Cerebellar cortex (tissue), 1 donor: ENCODE measurements at regions not wholly inside any gene's neighbourhood (a gene's known extent, or its start where the extent isn't known, plus 50 kb on each side); places are given as distances from the start of the nearest gene placed in this dataset.
"Not testable (repeated sequence)": the region's sequence is repeated elsewhere in the genome, so short reads cannot be mapped to it uniquely, and the experiment has no call there.

Experiments
- DNase-seq: peaks from one replicate; pipeline ENCODE4 v3.0.0-alpha.2; 2015; ENCODE audit warnings: low spot score

DNA sequence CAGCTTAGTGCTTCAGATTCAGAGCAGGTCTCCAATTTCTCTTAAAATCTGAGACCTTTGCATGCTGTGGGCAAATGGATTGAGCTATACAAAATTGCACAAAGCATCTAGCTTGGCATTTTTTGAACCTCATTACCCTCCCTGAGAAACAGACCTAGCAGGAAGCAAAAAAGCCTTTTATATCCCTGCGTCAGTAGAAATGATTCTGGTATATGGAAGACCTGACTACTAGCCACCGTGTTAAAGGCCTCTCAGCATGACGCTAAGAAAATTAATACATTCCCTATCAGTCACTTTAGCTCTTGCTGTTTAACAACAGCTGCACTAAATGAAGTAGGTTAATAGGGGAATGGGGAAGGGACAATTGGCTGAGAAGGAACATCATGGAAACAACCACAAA is 110.7 kb upstream of the SMLR1 start:
- no peak for DNase-seq

DNA sequence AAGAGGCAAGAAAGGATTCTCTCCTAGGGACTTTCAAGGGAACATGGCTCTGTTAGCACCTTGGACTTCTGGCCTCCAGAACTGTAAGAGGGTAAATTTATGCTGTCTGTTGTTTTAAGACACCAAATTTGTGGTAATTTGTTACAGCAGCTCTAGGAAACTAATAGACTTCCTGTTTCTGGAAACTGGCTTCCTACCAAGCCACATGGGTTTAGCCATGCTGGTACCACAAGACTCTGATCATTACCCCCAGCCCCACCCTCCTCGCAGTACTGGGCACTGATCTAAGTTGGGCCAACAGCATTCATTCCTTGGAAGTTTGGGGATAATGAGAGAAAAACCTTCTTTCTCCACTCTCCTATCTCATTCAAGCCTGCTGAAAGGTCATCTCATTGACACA is 109.5 kb upstream of the SMLR1 start:
- no peak for DNase-seq

DNA sequence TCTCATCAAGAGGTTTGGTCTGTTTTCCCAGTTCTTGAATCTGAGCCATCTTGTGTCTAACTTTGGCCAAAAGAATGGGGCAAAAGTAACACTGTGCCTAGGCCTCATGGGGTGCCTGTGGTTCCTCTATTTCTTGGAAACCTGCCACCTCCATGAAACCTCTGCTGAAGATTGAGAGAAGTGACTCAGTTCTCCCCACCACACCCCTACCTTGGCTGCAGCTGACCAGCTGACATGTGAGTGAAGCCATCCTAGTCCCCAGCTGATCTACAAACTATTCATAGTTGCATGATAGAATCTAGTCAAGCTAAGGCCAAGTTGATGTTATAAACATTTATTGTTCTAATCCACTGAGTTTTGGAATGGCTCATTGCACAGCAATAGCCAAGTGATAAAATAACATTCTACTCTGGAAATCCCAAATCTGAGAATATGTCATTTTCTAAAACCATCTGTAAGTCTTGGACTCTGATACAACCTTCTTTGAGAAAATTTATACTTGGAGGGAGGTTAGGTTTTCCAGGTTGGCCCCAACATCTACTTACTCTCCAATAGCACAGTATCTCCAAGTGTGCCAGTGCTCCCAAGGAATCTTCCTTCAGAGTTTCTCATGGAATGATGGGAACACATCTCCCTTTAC is 107.0 kb upstream of the SMLR1 start:
- no peak for DNase-seq

DNA sequence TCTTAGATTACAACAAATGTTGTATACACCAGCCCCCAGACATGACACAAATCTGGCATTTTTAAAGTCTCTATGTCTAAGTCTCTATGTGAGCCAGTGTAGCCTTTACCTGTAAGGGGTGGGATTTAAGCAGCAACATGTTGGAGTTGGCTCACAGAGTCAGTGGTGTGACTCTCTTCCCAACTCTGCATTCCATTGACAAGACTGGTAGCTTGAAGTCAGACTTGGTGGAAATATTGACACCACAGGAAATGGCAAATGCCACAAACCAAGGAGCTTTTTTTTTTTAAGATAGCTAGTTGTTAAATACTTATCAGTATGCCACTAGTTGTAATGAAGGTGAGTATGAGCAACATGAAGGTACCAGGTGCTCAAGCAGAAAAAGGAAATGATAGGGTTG is 103.1 kb upstream of the SMLR1 start:
- DNase-seq: no peak

DNA sequence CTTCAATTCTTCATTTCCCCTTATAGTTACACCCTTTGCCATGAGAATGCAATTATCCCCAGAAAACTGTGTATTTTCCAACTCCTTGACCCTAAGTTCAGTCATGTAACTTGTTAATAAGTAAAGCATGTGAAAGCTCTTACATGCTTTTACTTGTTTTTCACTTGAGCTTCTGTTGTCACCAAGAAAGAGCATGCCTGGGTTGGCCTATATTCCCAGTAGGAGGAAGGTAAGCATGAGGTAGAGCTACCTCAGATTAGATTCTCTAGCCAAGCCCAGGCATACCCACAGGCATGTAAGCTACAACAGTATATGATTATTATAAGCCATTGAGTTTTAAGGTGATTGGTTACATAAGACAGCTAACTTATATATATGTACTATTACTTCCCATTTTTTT is 101.7 kb upstream of the SMLR1 start:
- DNase-seq: no peak

DNA sequence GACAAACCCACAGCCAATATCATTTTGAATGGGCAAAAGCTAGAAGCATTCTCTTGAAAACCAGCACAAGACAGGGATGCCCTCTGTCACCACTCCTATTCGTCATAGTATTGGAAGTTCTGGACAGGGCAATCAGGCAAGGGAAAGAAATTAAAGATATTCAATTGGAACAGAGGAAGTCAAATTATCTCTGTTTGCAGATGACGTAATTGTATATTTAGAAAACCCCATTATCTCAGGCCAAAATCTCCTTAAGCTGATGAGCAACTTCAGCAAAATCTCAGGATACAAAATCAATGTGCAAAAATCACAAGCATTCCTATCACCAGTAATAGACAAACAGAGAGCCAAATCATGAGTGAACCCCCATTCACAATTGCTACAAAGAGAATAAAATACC is 99.1 kb upstream of the SMLR1 start:
- not testable (repeated sequence) for DNase-seq

DNA sequence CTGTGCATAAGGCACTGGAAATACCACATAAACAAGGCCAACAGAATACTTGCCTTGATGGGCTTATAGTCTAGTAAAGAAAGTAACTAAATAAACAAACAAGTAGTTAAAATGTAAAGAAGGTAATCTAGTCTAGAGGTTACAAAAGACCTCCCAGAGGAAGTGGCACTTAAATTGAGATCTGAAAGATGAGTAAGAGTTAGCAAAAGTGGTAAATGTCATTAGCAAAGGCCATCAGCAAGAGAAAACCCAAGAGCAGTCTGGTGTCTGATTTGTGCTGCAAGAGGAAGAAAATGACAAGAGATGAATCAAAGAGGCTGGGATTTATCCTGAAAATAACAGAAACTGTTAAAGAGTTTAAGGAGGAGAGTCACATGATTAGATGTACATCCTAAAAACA is 96.6 kb upstream of the SMLR1 start:
- no peak for DNase-seq

DNA sequence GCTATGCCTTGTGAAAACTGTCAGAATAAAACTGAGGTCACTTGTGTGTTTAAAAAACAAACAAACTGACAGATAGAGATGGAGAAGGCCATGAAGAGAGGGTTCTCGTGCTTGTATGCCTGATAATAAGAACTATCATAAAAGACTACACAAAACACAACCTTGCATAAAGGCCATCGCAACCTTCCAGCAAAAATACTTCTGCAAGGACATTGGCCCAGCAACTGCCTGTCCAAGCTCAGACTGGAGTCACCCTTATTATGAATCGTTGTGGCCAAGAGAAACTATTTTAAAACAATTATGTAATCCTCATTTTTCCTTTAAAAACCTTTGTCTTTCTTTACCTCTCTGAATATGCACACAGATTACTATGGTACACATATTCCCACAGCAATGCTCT is 93.0 kb upstream of the SMLR1 start:
- no peak for DNase-seq

DNA sequence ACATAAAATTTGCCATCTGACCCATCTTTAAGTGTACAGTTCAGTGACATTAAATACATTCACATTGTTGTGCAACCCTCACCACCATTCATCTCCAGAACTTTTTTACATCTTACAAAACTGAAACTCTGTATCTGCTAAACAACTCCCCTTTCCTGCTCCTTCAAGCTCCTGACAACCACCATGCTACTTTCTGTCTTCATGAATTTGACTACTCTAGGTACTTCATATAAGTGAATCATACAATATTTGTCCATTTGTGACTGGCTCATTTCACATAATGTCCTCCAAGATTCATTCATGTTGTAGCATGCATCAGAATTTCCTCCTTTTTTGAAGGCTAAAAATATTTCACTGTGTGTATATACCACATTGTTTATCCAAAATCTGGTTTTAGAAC is 86.9 kb upstream of the SMLR1 start:
- DNase-seq: no peak

DNA sequence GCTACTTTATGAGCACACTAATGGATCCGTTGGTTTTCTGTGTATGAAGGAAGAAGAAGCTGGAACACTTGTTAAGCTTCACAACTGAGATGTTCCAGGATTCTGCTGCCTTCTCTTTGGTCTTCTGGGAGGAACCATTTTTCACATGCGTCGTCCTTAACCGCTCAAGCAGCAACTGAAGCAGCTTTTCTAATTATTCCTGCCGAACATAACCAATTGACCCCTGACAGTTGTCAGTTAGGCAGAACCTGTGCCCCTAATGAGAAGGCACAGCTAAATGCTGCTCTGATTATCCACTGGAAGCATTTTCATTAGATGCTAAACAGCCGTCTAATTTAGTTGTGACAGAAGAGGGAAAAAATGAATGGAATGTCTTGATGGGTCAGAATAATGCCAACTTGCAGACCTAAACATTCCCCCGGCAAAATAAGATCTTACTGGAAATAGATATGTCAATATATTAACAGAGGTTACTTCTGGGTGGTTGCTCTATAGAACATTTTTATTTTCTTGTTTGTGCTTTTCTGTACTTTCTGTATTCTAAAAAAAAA is 85.0 kb upstream of the SMLR1 start:
- no peak for DNase-seq

DNA sequence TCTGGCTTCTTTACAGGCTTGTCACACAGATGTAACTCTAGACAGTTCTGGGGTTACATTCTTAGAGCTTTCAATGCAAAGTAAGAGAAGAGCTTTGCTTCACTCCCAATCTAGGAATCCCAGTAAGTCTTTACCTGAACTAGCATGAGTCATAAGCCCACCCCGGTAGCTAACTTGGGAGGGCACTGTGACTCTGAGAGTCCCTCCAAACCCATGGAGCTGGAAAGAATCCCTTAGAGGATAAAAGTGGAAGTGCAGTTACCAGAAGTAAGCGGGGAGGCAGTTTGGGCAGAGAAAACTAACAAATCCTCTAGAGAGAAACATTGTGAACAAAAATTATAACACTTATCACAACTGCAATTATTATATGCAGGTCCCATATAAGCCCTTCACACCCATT is 84.0 kb upstream of the SMLR1 start:
- no peak for DNase-seq

DNA sequence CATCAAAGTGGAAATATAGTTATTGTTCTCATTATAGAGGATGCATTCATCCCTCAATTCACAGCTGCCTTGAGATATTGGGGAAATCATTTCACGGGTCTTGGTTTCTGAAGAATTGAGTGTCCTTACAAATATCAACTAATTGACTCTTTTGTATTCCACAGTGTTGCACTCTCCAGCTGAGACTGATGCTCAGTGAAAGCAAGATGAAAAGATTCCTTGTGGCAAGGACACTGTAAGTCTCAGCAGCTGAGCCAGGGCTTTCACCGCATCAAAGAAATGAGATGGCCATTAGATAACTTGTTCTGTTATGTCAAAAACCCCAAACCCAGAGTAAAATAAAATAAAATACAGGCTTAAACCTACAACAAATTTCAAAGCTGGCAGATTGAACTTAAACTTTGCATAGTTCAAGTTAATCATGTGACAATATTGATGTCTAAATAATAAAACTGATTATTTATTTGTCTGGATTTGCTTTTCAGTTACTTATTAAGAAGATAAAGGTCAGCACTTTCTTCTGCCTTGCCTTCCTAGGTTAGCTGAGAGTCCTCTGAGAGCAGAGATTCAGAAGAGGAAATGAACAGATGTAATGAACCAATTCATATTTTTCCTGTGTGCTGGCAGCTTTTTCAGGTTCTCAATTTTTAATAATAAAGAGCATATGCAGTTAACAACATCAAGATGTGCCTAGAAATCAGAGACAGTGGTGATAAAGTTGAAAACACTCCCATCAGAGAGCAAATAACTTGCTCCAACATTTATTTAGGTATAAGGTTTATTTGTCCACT is 82.4 kb upstream of the SMLR1 start:
- DNase-seq: no peak

DNA sequence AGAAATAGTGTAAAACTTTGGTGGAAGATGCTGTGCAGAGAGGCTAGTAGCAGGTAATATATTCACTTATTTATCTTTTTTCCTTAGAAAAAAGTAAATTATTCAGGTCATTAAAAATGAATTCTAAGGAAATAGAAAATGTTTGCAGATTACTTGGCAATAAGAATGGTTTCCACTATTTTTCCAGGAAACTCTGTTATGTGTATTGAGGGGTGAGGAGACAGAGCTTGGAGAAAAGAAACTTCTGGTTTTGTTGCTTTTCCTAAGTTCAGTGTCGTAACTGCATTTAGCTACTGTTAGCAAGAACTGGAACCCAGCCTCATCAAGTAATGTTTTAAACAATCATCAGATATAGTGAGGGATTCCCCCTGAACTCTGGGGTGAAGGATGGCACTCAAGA is 79.2 kb upstream of the SMLR1 start:
- DNase-seq: no peak

DNA sequence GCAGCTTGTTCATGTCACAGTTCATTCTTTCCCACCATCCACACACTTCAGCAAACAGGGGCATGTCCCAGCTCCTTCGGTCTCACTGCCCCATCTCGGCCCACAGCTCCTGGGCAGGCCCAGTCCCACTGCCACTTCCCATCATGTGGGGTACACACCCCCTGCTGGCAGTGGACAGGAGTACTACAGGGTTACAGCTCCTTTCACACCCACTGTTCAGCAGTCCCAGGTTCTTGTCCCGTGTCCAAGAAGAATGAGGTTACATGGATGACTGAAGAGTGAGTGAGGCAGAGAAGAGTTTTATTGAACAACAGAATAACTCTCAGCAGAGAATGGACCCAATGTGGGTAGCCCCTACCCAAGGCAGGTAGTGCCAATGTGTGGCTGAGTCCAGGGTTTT is 77.8 kb upstream of the SMLR1 start:
- DNase-seq: no peak

DNA sequence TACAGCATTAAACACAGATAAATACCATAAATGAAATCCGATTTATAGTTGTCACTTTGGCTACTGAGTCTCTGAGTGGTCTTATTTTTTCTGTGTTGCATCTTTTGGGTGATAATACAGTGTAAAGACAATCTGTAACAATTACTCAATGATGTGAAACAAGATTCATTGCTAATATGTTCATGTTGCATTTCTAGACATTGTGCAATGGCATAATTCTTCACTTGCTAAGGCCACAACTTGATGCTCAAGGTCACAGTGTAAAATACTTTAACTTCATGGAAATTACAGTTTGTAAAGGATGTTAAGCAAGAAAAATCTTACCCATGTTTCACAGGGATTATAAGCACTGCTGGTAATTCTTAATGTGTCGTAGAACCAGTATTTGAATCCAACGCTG is 74.9 kb upstream of the SMLR1 start:
- DNase-seq: no peak

DNA sequence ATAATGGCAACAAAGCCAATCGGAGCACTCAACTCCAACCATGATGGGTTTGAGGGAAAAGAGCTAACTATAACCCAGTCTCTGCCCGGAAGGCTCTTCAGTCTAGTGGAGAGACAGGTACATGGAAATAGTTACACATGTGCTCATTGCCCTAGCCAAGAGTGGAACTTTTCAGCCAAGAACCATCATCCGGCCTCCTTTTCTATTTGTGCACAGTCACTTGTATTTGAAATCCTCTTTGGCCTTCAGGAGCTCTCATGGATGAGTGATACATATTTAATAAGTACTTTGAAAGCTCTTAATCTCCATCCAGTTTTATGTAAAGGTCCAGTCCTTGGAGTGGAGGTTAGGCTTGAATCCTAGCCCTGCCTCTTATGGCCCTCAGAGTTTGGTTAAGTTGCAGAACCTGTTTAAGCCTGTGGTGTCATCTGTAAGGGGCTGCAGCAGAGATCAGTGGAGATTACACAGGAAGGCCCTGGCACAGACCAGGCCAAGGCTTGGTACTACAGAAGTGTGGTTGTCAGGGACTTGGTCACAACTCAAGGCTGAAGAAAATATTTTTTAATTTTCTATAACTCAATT is 72.3 kb upstream of the SMLR1 start:
- DNase-seq: no peak

DNA sequence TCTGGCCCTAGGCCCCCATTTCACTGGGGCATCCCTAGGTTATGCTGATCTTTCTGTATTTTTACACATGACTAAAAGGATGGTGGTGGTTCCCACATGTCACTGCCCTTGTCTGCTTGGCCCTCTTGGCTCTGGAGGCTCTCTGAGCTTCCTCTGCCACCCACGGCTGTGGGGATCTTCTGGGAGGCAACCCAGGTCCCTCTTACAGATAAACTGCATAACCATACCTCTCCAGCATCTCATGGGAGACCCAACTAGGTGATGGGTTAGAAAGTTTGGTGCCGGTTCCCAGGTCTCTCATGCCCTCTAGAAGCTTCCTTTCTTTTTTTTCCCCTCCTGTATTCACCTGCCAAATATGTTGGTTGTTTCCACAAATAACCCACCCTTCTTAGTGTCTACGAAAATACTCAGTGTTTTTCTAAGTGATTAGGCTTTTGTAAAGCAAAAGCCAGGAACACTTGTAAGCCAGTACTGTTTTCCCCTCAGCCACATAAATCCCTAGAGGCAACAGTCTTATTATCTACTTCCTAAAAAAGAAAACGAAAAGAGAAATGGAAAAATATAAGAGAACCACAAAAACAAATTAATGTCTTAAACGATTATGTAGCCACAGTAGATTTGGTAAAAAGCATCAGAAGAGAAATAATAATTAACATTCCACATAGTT is 71.7 kb upstream of the SMLR1 start:
- DNase-seq: no peak

DNA sequence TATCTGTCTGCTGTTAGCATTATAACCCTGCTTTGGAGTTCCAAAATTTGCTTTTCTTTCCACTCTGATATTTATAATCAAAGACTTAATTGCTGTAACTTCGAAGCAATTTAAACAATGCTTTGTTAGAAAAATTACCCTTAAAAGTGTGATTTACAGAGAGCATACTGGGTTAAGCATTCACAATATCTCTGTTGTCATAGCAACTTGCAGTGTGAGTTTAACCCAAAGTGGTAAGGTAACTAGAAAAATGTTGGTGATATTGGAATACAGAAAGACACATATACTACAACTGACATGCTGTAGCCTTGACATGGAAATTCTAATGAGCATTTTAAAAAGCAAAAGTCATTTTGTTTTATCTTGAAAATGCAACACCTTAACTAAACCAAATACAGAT is 70.4 kb upstream of the SMLR1 start:
- DNase-seq: no peak

DNA sequence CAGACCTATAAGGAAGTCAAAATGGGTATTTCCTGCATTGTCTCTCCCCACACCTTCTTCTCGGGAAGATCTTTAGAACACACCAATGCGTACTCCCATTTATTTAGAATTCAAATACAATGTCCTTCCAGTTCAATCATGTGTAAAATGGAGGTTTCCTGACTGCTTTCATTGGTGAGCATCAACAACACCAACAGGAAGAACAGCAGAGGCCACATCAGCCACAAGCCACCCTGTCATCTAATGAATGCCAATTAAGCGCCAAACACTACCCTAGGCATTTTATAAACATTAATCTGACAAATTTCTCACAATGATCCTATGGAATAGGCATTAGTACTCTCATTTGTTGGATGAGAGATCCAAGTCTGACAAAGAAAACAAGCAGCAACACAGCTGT is 68.4 kb upstream of the SMLR1 start:
- no peak for DNase-seq

DNA sequence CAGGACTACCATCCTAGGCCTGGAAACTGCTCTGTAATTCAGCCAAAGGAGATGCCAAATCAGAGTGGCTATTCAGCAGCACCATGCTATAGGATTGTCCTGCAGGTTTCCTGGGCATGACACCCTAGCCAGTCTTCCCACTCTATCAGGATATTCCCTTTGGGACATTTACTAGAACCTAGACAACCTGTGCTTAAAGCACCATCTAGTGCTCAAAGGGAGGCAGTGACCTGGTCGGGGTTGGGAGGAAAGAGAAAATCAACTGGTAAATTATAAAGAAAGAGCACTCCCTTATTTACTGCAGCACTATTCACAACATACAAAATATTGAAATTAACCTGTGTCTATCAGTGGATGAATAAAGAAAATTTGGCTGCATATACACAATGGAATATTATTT is 67.2 kb upstream of the SMLR1 start:
- DNase-seq: peak; percentile 25

DNA sequence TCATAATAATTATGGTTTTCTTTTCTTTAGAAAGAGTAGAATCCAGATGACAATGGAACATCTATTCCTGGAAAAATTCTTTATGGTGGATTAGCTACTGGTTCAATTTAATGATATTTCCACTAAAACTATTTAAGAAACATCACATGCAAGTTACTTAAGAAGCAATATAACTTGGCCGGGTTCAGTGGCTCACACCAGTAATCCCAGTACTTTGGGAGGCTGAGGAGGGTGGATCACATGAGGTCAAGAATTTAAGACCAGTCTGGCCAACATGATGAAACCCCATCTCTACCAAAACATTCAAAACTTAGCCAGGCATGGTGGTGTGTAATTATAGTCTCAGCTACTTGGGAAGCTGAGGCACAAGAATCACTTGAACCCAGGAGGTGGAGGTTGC is 65.9 kb upstream of the SMLR1 start:
- no peak for DNase-seq

DNA sequence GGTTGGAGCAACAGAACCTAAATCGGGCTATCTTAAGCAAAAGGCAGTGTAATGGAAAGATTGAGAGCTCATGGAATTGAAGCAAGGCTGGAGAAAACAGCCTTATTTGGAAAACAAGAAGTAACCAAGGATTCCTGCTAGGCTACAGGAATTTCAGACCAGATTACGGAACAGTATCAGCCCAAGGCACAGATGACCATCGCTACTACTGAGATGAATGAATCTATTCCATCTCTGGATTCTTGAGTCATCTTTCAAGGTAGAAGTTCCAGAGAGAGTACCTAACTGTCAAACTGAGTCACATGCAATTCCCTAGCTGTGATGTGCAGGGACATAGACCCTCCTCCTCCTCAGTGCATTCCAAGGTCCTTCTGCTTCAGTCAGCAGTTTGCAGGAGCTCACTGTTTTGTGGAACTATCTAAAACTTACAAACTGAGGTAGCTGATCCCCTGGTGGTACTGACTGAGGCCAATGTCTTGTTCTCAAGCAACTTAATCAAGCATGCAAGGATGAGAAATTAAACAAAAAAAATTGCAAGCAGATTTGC is 62.0 kb upstream of the SMLR1 start:
- no peak for DNase-seq
